ENCODE measurements at regions not wholly inside any gene's neighbourhood (a gene's known extent, or its start where the extent isn't known, plus 50 kb on each side); places are given as distances from the start of the nearest gene placed in this dataset.

GRCh38 chr5:8720506-8720905 lies 825.4 kb downstream of the SEMA5A start:
- Histone ChIP-seq H3K79me2 (ENCODE audit: control insufficient read depth, insufficient read depth, low read length) (no peaks in the 10 kb centered on the region), H2AFZ (ENCODE audit: low read length) (no peak overlapping the region), H3K27ac (ENCODE audit: insufficient read depth, low read length) (no peak overlapping the region), H3K9me3 (ENCODE audit: control insufficient read depth, insufficient read depth, low read depth, low read length) (no peaks in the 10 kb centered on the region), H4K20me1 (ENCODE audit: control insufficient read depth, extremely low read depth, insufficient read depth, low read length) (no peaks in the 10 kb centered on the region), H3K4me2 (ENCODE audit: extremely low read depth, insufficient read depth, low read length) (no peak overlapping the region), H3K4me3 (replicated peaks in 1 of 4; ENCODE audit: control extremely low read depth in 1 of 4, insufficient read depth in 1 of 4, low read depth in 3 of 4, low read length in 4 of 4) (no peak overlapping the region), H3K9ac (ENCODE audit: insufficient read depth, low read length) (no peak overlapping the region), H3K4me1 (ENCODE audit: control insufficient read depth, extremely low read depth, insufficient read depth, low read length) (no peaks in the 10 kb centered on the region), H3K27me3 (ENCODE audit: control insufficient read depth, insufficient read depth, low read length) (no peaks in the 10 kb centered on the region), H3K36me3 (ENCODE audit: control insufficient read depth, insufficient read depth, low read length) (no peaks in the 10 kb centered on the region)
- TF ChIP-seq CTCF (conservative IDR thresholded peaks at IDR 0.05 in 1 of 2, IDR thresholded peaks at IDR 0.05 in 1 of 2; ENCODE audit: low read depth in 1 of 2, low read length in 2 of 2) (no peak), EZH2 (IDR thresholded peaks at IDR 0.05; ENCODE audit: low read length, missing control alignments) (no peak)
- peak; percentile 12 to 94 for DNase-seq (ENCODE audit: low read depth in 2 of 2)

- peak; percentile 27 to 78 for DNase-seq (ENCODE audit: low read depth in 2 of 2)
- Histone ChIP-seq H3K4me3 (replicated peaks in 1 of 4; ENCODE audit: control extremely low read depth in 1 of 4, insufficient read depth in 1 of 4, low read depth in 3 of 4, low read length in 4 of 4) (no peak overlapping the region), H3K79me2 (ENCODE audit: control insufficient read depth, insufficient read depth, low read length) (no peaks in the 10 kb centered on the region), H3K4me2 (ENCODE audit: extremely low read depth, insufficient read depth, low read length) (no peak overlapping the region), H3K9ac (ENCODE audit: insufficient read depth, low read length) (no peak overlapping the region), H3K4me1 (ENCODE audit: control insufficient read depth, extremely low read depth, insufficient read depth, low read length) (no peaks in the 10 kb centered on the region), H3K27me3 (ENCODE audit: control insufficient read depth, insufficient read depth, low read length) (no peaks in the 10 kb centered on the region), H3K27ac (ENCODE audit: insufficient read depth, low read length) (no peak overlapping the region), H4K20me1 (ENCODE audit: control insufficient read depth, extremely low read depth, insufficient read depth, low read length) (no peaks in the 10 kb centered on the region), H2AFZ (ENCODE audit: low read length) (no peak overlapping the region), H3K36me3 (ENCODE audit: control insufficient read depth, insufficient read depth, low read length) (no peaks in the 10 kb centered on the region), H3K9me3 (ENCODE audit: control insufficient read depth, insufficient read depth, low read depth, low read length) (no peaks in the 10 kb centered on the region)
- TF ChIP-seq CTCF (conservative IDR thresholded peaks at IDR 0.05 in 1 of 2, IDR thresholded peaks at IDR 0.05 in 1 of 2; ENCODE audit: low read depth in 1 of 2, low read length in 2 of 2): no peak
- TF ChIP-seq EZH2 (IDR thresholded peaks at IDR 0.05; ENCODE audit: low read length, missing control alignments): no peak
Measured at GRCh38 chr5:8721536-8721935, 824.3 kb downstream of the SEMA5A start.

DNA sequence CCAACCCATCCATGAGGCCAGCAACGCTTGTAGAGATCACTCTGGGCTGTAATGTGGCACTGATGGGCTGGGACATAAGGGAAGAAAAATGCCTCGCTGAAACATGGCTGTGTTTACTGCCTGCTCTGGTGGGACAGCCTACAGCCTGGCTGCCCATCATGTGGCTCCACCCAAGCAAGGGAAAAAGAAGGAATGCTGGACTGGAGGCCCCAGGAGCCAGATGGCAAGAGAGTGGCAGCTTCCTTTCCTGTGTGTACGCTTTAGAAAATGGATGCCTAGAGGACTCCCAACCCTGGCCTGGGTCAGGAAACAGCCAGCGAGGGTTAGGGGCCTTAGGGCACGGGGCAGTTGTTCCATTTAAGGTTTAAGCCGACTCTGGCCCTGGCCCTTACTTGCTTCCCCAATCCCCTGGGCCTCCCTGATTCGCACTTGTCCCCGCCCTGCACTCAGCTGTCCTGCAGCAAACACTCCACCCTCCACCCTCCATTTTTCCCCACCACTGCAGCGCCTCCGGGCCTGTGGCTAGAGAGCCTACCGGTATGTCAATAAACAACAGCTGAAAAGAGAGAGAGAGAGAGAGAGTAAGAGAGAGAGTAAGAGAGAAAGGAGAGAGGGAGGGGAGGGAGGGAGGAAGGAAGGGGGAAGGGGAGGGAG lies 819.4 kb downstream of the SEMA5A start:
- no peak for DNase-seq (ENCODE audit: low read depth in 2 of 2)
- no peak overlapping the region for H3K9ac ChIP-seq (ENCODE audit: insufficient read depth, low read length)
- no peaks in the 10 kb centered on the region for H3K9me3 ChIP-seq (ENCODE audit: control insufficient read depth, insufficient read depth, low read depth, low read length)
- H3K36me3 ChIP-seq (ENCODE audit: control insufficient read depth, insufficient read depth, low read length): no peaks in the 10 kb centered on the region
- no peaks in the 10 kb centered on the region for H3K79me2 ChIP-seq (ENCODE audit: control insufficient read depth, insufficient read depth, low read length)
- H4K20me1 ChIP-seq (ENCODE audit: control insufficient read depth, extremely low read depth, insufficient read depth, low read length): no peaks in the 10 kb centered on the region
- H3K4me2 ChIP-seq (ENCODE audit: extremely low read depth, insufficient read depth, low read length): no peak overlapping the region
- H3K4me3 ChIP-seq (replicated peaks in 1 of 4; ENCODE audit: control extremely low read depth in 1 of 4, insufficient read depth in 1 of 4, low read depth in 3 of 4, low read length in 4 of 4): no peak overlapping the region
- TF ChIP-seq EZH2 (IDR thresholded peaks at IDR 0.05; ENCODE audit: low read length, missing control alignments) (no peak), CTCF (conservative IDR thresholded peaks at IDR 0.05 in 1 of 2, IDR thresholded peaks at IDR 0.05 in 1 of 2; ENCODE audit: low read depth in 1 of 2, low read length in 2 of 2) (no peak)
- peaks cover 6% of the 10 kb centered on the region for H3K4me1 ChIP-seq (ENCODE audit: control insufficient read depth, extremely low read depth, insufficient read depth, low read length)
- no peak overlapping the region for H3K27ac ChIP-seq (ENCODE audit: insufficient read depth, low read length)
- H2AFZ ChIP-seq (ENCODE audit: low read length): no peak overlapping the region
- H3K27me3 ChIP-seq (ENCODE audit: control insufficient read depth, insufficient read depth, low read length): no peaks in the 10 kb centered on the region

Data from fibroblast of lung (primary cell).